ENCODE measurements at regions not wholly inside any gene's neighbourhood (a gene's known extent, or its start where the extent isn't known, plus 50 kb on each side); places are given as distances from the start of the nearest gene placed in this dataset.
"Not testable (repeated sequence)": the region's sequence is repeated elsewhere in the genome, so short reads cannot be mapped to it uniquely, and the experiment has no call there.

- in situ Hi-C loops (cut with MboI; ENCODE audit: low sequenced_read_pairs) = no loop called here
These were observed 189.2 kb downstream of the UTRN start for GRCh38 chr6:144474290-144474689.

- in situ Hi-C loops (cut with MboI; ENCODE audit: low sequenced_read_pairs) = no loop called here
These were observed 189.8 kb downstream of the UTRN start for GRCh38 chr6:144474904-144475303.

DNA sequence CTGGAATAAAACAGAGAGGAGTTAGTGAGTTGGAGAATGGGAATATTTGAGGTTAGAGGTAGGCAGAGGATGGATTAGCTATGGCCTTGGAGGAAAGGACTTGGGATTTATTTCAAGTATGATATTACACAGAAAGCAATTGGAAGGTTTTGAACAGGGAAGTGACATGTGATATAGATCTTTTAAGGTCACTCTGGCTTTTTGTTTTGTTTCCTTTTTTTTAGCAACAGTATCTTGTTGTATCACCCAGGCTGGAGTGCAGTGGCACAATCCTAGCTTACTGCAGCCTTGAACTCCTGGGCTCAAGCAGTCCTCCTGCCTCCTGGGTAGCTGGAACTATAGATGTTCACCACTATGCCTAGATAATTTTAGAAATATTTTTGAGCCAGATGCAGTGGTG lies 190.3 kb downstream of the UTRN start:
- in situ Hi-C loops (cut with MboI; ENCODE audit: low sequenced_read_pairs) = no loop called here

DNA sequence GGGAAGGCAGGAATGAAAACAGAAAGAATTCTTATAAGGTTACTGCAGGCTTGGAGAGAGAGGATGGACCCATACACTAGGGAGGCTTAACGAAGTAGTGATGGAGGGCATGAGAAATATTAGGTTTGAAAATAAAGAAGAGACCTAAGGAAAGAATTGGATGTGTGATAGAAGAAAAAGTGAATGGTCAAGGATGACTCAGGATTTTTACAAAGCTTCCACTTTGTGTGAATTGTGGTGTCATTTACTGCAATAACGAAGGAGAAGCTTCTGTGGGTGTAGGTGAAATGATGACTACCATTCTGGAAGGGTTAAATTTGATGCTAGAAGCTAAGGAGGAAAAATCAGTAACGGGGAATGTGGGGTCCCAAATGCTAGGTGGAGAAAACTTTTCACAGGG lies 191.2 kb downstream of the UTRN start:
- in situ Hi-C loops (cut with MboI; ENCODE audit: low sequenced_read_pairs) = no loop called here

- in situ Hi-C loops (cut with MboI; ENCODE audit: low sequenced_read_pairs) = no loop called here
These were observed 192.3 kb downstream of the UTRN start for GRCh38 chr6:144477396-144477795.

GRCh38 chr6:144477856-144478255 lies 192.7 kb downstream of the UTRN start:
- in situ Hi-C loops (cut with MboI; ENCODE audit: low sequenced_read_pairs) = no loop called here

GRCh38 chr6:144478483-144478882 lies 193.3 kb downstream of the UTRN start:
- in situ Hi-C loops (cut with MboI; ENCODE audit: low sequenced_read_pairs) = no loop called here

- in situ Hi-C loops (cut with MboI; ENCODE audit: low sequenced_read_pairs) = loop anchor here (10.0 kb wide), 1 partner anchor 375 kb away; no protein-coding TSS in a partner anchor
These were observed 194.9 kb downstream of the UTRN start for GRCh38 chr6:144479991-144480390.

DNA sequence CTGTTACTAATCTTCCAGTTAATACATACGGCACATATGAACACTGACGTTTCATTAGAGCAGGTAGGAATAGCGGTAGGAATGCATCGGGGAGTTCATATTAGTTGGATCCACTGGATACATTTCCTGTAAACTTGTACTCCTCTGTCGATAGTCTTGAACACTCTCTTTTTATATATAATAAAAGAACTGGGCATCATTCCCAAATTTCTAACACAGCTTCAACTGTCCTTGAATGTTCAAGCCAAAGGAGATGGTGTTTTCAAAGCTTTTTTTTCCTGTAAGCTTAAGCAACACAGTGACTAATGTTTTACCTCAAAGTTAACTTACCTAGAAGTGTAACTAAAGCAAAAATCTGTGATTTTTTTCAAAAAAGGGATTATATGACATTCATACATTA lies 195.3 kb downstream of the UTRN start:
- in situ Hi-C loops (cut with MboI; ENCODE audit: low sequenced_read_pairs) = loop anchor here (10.0 kb wide), 1 partner anchor 376 kb away; no protein-coding TSS in a partner anchor

DNA sequence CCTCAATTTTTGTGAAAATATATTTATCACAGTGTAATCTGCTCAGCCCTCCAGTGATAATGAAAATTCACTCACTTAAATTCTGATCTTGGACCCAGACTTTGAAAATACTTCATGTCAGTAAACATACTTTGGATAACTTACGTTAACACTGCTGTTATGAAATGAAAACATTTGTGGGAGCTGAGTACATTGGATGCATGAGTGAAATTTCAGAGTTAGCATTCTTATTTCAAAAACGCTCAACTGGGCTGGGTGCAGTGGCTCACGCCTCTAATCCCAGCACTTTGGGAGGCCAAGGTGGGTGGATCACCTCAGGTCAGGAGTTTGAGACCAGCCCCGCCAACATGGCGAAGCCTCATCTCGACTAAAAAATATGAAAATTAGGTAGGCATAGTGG lies 196.4 kb downstream of the UTRN start:
- in situ Hi-C loops (cut with MboI; ENCODE audit: low sequenced_read_pairs) = loop anchor here (10.0 kb wide), 1 partner anchor 377 kb away; no protein-coding TSS in a partner anchor

- in situ Hi-C loops (cut with MboI; ENCODE audit: low sequenced_read_pairs) = loop anchor here (10.0 kb wide), 1 partner anchor 377 kb away; no protein-coding TSS in a partner anchor
These were observed 197.0 kb downstream of the UTRN start for GRCh38 chr6:144482142-144482541.

DNA sequence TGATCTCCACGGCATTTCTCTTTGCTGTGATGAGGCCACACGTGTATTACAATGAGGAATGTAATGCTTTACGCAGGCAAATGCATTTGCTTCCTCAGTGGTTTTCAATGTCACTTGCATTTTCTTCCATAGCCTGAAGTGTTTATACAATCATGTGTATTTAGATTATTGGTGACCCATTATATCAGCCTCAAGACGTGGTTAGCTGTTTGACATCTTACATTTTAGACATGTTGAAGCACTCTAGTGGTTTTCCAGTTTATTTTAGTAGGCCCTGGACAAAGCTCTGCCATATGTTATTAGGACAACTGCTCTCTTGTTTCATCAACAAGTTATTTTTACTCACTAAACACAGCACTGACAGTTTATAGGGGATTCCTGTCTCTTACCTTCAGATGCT lies 200.4 kb downstream of the UTRN start:
- in situ Hi-C loops (cut with MboI; ENCODE audit: low sequenced_read_pairs) = loop anchor here (10.0 kb wide), 1 partner anchor 381 kb away; no protein-coding TSS in a partner anchor

DNA sequence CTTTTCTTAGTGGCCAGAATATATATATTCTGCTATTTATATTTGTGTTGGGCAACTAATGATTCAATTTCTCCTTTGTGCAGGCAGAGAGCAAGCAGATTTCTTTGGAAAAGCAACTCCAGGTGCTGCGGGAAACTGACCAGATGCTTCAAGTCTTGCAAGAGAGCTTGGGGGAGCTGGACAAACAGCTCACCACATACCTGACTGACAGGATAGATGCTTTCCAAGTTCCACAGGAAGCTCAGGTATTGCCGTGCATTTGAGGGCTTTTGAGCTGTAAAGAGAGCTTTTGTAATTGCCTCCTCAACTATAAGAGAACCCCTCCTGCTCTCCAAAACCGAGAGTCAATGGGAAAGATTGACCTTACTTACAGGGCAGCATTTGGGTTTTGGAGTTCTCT lies 203.5 kb downstream of the UTRN start:
- in situ Hi-C loops (cut with MboI; ENCODE audit: low sequenced_read_pairs) = loop anchor here (10.0 kb wide), 1 partner anchor 384 kb away; no protein-coding TSS in a partner anchor

DNA sequence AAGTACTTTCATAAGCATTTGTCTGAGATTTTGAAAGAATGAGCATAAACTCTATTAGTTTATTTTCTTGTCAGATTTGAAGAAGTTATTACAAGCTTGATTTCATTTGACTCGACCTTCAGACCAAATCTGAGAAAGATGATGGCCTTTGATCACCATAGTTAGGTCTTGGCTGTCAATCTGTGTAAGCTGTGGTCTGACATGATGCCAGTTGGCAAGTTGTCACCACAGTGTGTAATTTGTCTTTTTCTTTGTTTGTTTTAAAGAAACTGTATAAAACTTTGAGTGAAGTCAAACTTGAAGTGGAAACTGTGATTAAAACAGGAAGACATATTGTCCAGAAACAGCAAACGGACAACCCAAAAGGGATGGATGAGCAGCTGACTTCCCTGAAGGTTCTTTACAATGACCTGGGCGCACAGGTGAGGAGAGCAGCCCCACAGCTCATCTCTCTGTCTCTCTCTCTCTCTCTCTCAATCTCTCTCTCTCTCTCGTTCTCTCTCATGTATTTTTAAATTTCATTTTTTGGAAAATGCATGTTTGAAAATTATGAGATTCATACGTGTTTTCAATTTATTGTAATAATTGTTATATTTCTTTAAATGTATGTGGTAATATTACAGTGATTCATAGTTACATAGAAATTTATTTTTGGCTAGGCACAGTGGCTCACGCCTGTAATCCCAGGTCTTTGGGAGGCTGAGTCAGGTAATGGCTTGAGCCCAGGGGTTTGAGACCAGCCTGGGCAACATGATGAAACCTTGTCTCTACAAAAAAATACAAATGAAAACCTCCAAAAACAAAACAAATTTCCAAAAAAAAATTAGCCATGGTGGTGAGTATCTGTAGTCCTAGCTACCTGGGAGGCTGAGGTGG lies 208.1 kb downstream of the UTRN start:
- in situ Hi-C loops (cut with MboI; ENCODE audit: low sequenced_read_pairs) = no loop called here

- in situ Hi-C loops (cut with MboI; ENCODE audit: low sequenced_read_pairs) = not testable (repeated sequence)
These were observed 209.9 kb downstream of the UTRN start for GRCh38 chr6:144495076-144495475.

GRCh38 chr6:144497650-144498049 lies 212.5 kb downstream of the UTRN start:
- in situ Hi-C loops (cut with MboI; ENCODE audit: low sequenced_read_pairs) = no loop called here

DNA sequence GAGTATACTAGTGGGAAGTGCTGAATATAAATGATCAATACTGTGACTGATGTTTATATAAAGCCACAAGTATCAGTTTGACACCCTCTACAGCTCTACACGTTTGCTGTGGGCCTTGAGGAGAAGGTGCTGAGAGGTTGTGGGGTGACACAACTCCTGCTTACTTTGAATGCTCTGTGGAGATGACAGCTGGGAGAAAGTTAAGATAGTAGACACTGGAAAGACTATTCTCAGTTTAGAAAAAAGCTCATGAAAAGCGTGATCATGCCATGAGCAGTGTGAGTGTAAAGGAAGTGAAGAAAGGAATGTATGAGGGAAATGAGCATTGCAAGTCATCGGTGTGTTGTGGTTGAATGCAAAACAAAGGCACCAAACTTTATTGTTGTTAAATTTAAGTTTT lies 215.8 kb downstream of the UTRN start:
- in situ Hi-C loops (cut with MboI; ENCODE audit: low sequenced_read_pairs) = no loop called here

GRCh38 chr6:144505214-144505613 lies 220.1 kb downstream of the UTRN start:
- in situ Hi-C loops (cut with MboI; ENCODE audit: low sequenced_read_pairs) = not testable (repeated sequence)

DNA sequence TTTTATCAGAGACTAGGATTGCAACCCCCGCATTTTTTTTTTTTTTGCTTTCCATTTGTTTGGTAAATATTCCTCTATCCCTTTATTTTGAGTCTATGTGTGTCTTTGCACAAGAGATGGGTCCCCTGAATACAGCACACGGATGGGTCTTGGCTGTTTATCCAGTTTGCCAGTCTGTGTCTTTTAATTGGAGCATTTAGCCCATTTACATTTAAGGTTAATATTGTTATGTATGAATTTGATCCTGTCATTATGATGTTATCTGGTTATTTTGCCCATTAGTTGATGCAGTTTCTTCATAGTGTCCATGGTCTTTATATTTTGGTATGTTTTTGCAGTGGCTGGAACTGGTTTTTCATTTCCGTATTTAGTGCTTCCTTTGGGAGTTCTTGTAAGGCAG lies 220.9 kb downstream of the UTRN start:
- in situ Hi-C loops (cut with MboI; ENCODE audit: low sequenced_read_pairs) = not testable (repeated sequence)

GRCh38 chr6:144507772-144508312 lies 222.7 kb downstream of the UTRN start:
- in situ Hi-C loops (cut with MboI; ENCODE audit: low sequenced_read_pairs) = not testable (repeated sequence)

DNA sequence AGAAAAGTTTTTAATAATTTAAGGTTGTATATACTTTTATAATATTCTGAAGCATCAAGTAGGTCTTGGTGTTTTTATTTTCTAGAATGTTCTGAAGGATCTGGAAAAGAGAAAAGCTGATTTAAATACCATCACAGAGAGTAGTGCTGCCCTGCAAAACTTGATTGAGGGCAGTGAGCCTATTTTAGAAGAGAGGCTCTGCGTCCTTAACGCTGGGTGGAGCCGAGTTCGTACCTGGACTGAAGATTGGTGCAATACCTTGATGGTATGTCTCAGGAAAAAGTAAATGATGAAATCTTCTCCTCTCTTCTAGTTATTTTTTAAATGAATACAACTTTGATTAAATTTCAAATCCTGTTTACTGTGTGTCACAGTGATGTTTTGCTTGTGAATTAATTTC lies 225.7 kb downstream of the UTRN start:
- in situ Hi-C loops (cut with MboI; ENCODE audit: low sequenced_read_pairs) = no loop called here

GRCh38 chr6:144515761-144516160 lies 230.6 kb downstream of the UTRN start:
- in situ Hi-C loops (cut with MboI; ENCODE audit: low sequenced_read_pairs) = no loop called here
